22Rv1 (cell line): ENCODE measurements at regions not wholly inside any gene's neighbourhood (a gene's known extent, or its start where the extent isn't known, plus 50 kb on each side); places are given as distances from the start of the nearest gene placed in this dataset.

Source experiments
- CTCF ChIP-seq: fragments of 450-650 bp; IDR thresholded peaks from 2 replicates; pipeline ENCODE4 v1.5.1; 2017; ENCODE audit warnings: mild to moderate bottlenecking
- ZFX ChIP-seq: fragments of 450-650 bp; IDR thresholded peaks from 2 replicates; pipeline ENCODE4 v1.6.1; 2017; ENCODE audit warnings: antibody characterized with exemption, borderline replicate concordance

DNA sequence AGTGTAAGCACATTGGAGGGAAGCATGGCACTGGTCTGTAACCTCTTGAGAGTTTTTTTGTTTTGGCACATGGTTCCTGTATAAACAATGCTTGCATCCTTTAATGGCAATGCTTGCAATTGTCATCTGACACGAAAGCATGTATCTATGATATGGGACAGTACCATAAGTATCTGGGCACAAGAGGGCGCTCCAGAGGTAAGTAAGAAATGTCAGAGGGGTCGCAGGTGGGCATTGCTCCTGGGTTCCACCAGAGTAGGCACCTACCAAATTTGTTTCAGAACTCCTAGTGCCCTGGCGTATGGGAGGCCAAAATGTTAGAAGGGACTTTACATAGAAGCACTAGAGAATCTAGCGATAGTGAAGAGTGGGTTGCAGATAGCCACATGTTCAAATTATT lies 58.7 kb upstream of the BCHE start:
- TF ChIP-seq CTCF (peak; percentile 70), ZFX (no peak)
